Hepatocyte (in vitro differentiated cells): ENCODE measurements at regions not wholly inside any gene's neighbourhood (a gene's known extent, or its start where the extent isn't known, plus 50 kb on each side); places are given as distances from the start of the nearest gene placed in this dataset.

Experiments used
- CTCF ChIP-seq: fragments of 200-600 bp; sonication (generic); IDR thresholded peaks from 2 replicates; pipeline ENCODE4 v1.5.1; 2016; ENCODE audit warnings: antibody characterized with exemption, mild to moderate bottlenecking; ENCODE audit not compliant: poor library complexity
- EZH2 ChIP-seq: fragments of 200-600 bp; sonication (generic); IDR thresholded peaks from 2 replicates; pipeline ENCODE4 v1.6.1; 2016; ENCODE audit warnings: antibody characterized with exemption, mild to moderate bottlenecking, borderline replicate concordance
- EZH2phosphoT487 ChIP-seq: fragments of 200-600 bp; sonication (generic); IDR thresholded peaks from one replicate; pipeline ENCODE4 v1.6.1; 2018; ENCODE audit warnings: antibody characterized with exemption, mild to moderate bottlenecking, low read depth, moderate library complexity; ENCODE audit not compliant: unreplicated experiment, severe bottlenecking

GRCh38 chr7:42742318-42742717 lies 169.6 kb downstream of the C7orf25 start:
- TF ChIP-seq CTCF (no peak), EZH2 (no peak), EZH2phosphoT487 (no peak)
